ENCODE measurements at regions not wholly inside any gene's neighbourhood (a gene's known extent, or its start where the extent isn't known, plus 50 kb on each side); places are given as distances from the start of the nearest gene placed in this dataset.

GRCh38 chr21:35139382-35139715 is 90.2 kb upstream of the RUNX1 start:
- Histone ChIP-seq H3K56ac (ENCODE audit: insufficient read length, low read depth, low read length) (no peak overlapping the region), H3K14ac (ENCODE audit: insufficient read depth, low read length) (no peak overlapping the region), H2BK12ac (ENCODE audit: insufficient read length, low read depth, low read length) (no peak overlapping the region), H3T11ph (ENCODE audit: low read length) (no peak overlapping the region), H3K9ac (ENCODE audit: extremely low read depth, insufficient read length, low read length) (no peak overlapping the region), H3K79me2 (ENCODE audit: insufficient read depth, low read length) (no peaks in the 10 kb centered on the region), H3K9me3 (ENCODE audit: control insufficient read depth, low read depth, low read length) (no peaks in the 10 kb centered on the region), H2BK20ac (ENCODE audit: low read depth, low read length, poor library complexity, severe bottlenecking) (no peak overlapping the region), H4K8ac (replicated peaks; ENCODE audit: insufficient read length, low read depth, low read length) (no peak overlapping the region), H3K4me1 (ENCODE audit: insufficient read depth, low read length) (no peaks in the 10 kb centered on the region; the same call in 1 of the 2 replicates), H3K23ac (ENCODE audit: insufficient read length, low read depth, low read length) (no peak overlapping the region), H3K4me2 (ENCODE audit: insufficient read depth, insufficient read length, low read length) (no peak overlapping the region), H3K4ac (ENCODE audit: low read depth, low read length) (no peak overlapping the region), H2AFZ (ENCODE audit: low read length) (no peak overlapping the region), H2AK5ac (ENCODE audit: insufficient read length, low read length) (no peak overlapping the region), H4K91ac (ENCODE audit: insufficient read length, low read depth, low read length) (no peak overlapping the region), H2BK120ac (ENCODE audit: low read depth, low read length, poor library complexity, severe bottlenecking) (no peak overlapping the region), H3K79me1 (ENCODE audit: insufficient read depth, low read depth, low read length, poor library complexity, severe bottlenecking) (no peaks in the 10 kb centered on the region), H4K20me1 (ENCODE audit: control insufficient read depth, insufficient read depth, insufficient read length) (no peaks in the 10 kb centered on the region), H4K5ac (ENCODE audit: insufficient read length, low read depth, low read length) (no peak overlapping the region), H2BK5ac (ENCODE audit: insufficient read length, low read length) (no peak overlapping the region), H2BK15ac (ENCODE audit: low read depth, low read length) (no peak overlapping the region), H3K27me3 (ENCODE audit: insufficient read depth, low read length) (no peaks in the 10 kb centered on the region), H3K27ac (ENCODE audit: insufficient read length, low read depth, low read length) (no peak overlapping the region), H3K18ac (ENCODE audit: insufficient read length, low read depth, low read length) (no peak overlapping the region), H3K23me2 (ENCODE audit: insufficient read length, low read depth, low read length, poor library complexity, severe bottlenecking) (no peaks in the 10 kb centered on the region)
- H3K36me3 Mint-ChIP-seq (ENCODE audit: insufficient read depth in 1 of 3, low read depth in 3 of 3) = no peaks in the 10 kb centered on the region
- DNase-seq = no peak
- no peak overlapping the region for H3K4me3 Mint-ChIP-seq
- no CpG with 5 or more reads among the region's 4 CpGs for WGBS (ENCODE audit: extremely low coverage, insufficient read length, low lambda C conversion rate)
- TF ChIP-seq CTCF (conservative IDR thresholded peaks at IDR 0.05) = no peak
- H3K9me3 Mint-ChIP-seq = no peaks in the 10 kb centered on the region
- H3K4me1 Mint-ChIP-seq = peaks cover 11 to 15% of the 10 kb centered on the region in 2 experiments; a peak in 3 of 4 replicates
- H3K27me3 Mint-ChIP-seq (ENCODE audit: low read depth) = no peaks in the 10 kb centered on the region; the same call in 1 of the 2 replicates
- no peak overlapping the region for H3K27ac Mint-ChIP-seq

Measured in H9 (cell line).